22Rv1 (cell line): ENCODE measurements at regions not wholly inside any gene's neighbourhood (a gene's known extent, or its start where the extent isn't known, plus 50 kb on each side); places are given as distances from the start of the nearest gene placed in this dataset.

Source experiments
- H3K27ac ChIP-seq: fragments of 450-650 bp; 2 replicates; pipeline ENCODE4 v1.5.1; 2017
- CTCF ChIP-seq: fragments of 450-650 bp; IDR thresholded peaks from 2 replicates; pipeline ENCODE4 v1.5.1; 2017; ENCODE audit warnings: mild to moderate bottlenecking
- ZFX ChIP-seq: fragments of 450-650 bp; IDR thresholded peaks from 2 replicates; pipeline ENCODE4 v1.6.1; 2017; ENCODE audit warnings: antibody characterized with exemption, borderline replicate concordance

GRCh38 chr6:170211404-170212025 lies 79.4 kb downstream of the DLL1 start:
- no peak overlapping the region for H3K27ac ChIP-seq
- TF ChIP-seq ZFX, result no peak
- no peak for TF ChIP-seq CTCF

GRCh38 chr6:170210651-170211403 lies 80.1 kb downstream of the DLL1 start:
- no peak overlapping the region for H3K27ac ChIP-seq
- TF ChIP-seq CTCF (no peak), ZFX (no peak)

DNA sequence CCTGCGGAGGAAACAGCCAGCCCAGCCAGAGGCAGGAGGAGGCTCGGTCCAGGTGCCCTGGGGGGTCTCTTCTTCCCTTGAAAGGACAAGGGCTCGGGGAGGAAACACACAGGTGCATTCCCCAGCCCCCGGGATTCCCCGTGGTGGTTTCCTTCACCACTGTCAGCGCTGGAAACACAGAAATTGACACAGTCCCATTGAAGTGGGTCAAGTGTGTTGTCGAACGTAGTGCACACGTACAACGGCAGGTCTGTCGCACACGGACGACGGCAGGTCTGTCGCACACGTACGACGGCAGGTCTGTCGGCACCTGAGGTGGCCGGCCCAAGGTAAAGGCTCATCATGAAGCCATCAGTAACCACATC lies 80.9 kb downstream of the DLL1 start:
- TF ChIP-seq CTCF (no peak), ZFX (no peak)
- no peak overlapping the region for H3K27ac ChIP-seq

- H3K27ac ChIP-seq, result no peak overlapping the region
- no peak for TF ChIP-seq ZFX
- no peak for TF ChIP-seq CTCF
Measured at GRCh38 chr6:170209354-170210025, 81.4 kb downstream of the DLL1 start.

DNA sequence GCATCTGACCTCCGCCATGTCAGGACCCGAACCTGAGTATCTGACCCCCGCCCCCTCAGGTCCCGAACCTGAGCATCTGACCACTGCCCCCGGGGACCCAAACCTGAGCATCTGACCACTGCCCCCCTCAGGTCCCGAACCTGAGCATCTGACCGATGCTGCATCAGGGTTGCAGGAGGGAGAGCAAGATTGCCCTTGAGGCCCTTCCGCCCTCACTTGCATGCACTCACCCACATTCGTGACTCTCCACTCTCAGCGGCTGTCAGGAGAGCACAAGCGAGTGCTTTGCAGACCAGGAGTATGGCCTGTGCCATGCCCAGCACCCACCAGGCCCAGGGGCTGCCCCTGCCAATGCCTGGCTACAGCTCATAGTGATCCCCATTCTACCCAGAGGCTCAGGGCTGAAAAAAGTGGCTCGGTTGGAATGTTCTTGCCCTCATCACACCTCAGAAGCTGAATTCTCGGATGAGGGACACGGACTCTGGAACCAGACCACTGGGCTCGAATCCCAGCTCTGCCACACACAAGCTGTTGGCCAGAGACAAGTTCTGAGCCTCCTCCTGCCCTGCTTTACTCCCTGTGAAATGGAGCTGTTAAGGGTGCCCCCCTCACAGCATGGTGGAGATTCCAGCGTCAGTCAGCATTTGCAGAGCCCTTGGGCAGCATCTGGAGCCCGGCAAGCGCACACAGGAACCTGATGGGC lies 82.1 kb downstream of the DLL1 start:
- TF ChIP-seq CTCF, result no peak
- TF ChIP-seq ZFX, result no peak
- H3K27ac ChIP-seq, result no peak overlapping the region

DNA sequence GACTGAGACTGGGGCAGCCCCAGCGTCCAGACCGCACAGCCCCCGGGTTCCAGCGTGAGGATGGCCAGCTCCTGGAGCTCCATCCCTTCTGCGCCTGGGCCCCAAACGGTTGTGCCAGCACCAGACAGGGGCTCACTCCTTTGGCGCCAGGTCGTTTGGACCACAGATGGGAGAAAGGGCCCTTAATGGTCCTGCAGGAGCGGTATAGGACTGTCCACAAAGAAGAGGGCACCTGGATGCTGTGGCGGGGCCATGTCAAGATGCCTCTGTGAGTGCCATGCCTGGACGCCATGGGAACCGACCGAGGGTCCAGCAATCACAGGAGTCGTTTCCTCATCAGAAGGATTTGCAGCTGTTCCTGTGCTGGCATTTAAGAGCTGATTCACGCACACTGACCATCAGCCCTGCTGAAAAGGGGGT lies 82.7 kb downstream of the DLL1 start:
- no peak for TF ChIP-seq CTCF
- TF ChIP-seq ZFX, result no peak
- H3K27ac ChIP-seq, result no peak overlapping the region
